Esophagus muscularis mucosa (tissue), 4 donors: ENCODE measurements at regions not wholly inside any gene's neighbourhood (a gene's known extent, or its start where the extent isn't known, plus 50 kb on each side); places are given as distances from the start of the nearest gene placed in this dataset.

Experiments used
- EP300 ChIP-seq: sonication (generic); formaldehyde crosslinking; IDR thresholded peaks from one replicate; pipeline ENCODE4 v1.6.1; 2017; ENCODE audit warnings: antibody characterized with exemption
- POLR2A ChIP-seq: fragments of 450-650 bp; IDR thresholded peaks from one replicate; pipeline ENCODE4 v1.6.1; 2017; ENCODE audit warnings: antibody characterized with exemption, moderate library complexity, mild to moderate bottlenecking, low read depth
- TF ChIP-seq, protein P1 (sequence below), 3 experiments: fragments of 200-600 bp in 2 of 3; fragments of 450-650 bp in 1 of 3; sonication (generic) in 2 of 3; IDR thresholded peaks; one replicate each; pipeline ENCODE4 v1.5.1; 2017 to 2019; ENCODE audit warnings: antibody characterized with exemption in 3 of 3, mild to moderate bottlenecking in 2 of 3, moderate library complexity in 1 of 3

GRCh38 chr1:221800831-221801230 lies 58.9 kb upstream of the DUSP10 start:
- TF ChIP-seq, protein P1, sequence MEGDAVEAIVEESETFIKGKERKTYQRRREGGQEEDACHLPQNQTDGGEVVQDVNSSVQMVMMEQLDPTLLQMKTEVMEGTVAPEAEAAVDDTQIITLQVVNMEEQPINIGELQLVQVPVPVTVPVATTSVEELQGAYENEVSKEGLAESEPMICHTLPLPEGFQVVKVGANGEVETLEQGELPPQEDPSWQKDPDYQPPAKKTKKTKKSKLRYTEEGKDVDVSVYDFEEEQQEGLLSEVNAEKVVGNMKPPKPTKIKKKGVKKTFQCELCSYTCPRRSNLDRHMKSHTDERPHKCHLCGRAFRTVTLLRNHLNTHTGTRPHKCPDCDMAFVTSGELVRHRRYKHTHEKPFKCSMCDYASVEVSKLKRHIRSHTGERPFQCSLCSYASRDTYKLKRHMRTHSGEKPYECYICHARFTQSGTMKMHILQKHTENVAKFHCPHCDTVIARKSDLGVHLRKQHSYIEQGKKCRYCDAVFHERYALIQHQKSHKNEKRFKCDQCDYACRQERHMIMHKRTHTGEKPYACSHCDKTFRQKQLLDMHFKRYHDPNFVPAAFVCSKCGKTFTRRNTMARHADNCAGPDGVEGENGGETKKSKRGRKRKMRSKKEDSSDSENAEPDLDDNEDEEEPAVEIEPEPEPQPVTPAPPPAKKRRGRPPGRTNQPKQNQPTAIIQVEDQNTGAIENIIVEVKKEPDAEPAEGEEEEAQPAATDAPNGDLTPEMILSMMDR (IDR thresholded peaks at IDR 0.05), result no peak
- no peak for TF ChIP-seq POLR2A
- no peak for TF ChIP-seq EP300
